GM23338 (cell line): ENCODE measurements at regions not wholly inside any gene's neighbourhood (a gene's known extent, or its start where the extent isn't known, plus 50 kb on each side); places are given as distances from the start of the nearest gene placed in this dataset.

Experiments
- CREB1 ChIP-seq: fragments of 250-450 bp; sonication (Bioruptor Pico); IDR thresholded peaks from 2 replicates; pipeline ENCODE4 v1.5.0; 2020; ENCODE audit warnings: low read depth, mild to moderate bottlenecking, moderate library complexity
- EZH2 ChIP-seq: fragments of 200-600 bp; sonication (generic); IDR thresholded peaks from one replicate; pipeline ENCODE4 v1.8.0; 2017; ENCODE audit warnings: antibody characterized with exemption, mild to moderate bottlenecking, low read depth; ENCODE audit not compliant: unreplicated experiment
- EZH2phosphoT487 ChIP-seq: fragments of 200-600 bp; sonication (generic); IDR thresholded peaks from one replicate; pipeline ENCODE4 v1.8.1; 2018; ENCODE audit warnings: antibody characterized with exemption; ENCODE audit not compliant: unreplicated experiment
- JUNB ChIP-seq: IDR thresholded peaks from one replicate; pipeline ENCODE4 v1.6.1; 2016; ENCODE audit warnings: antibody characterized with exemption; ENCODE audit not compliant: unreplicated experiment
- NANOG ChIP-seq: IDR thresholded peaks from 2 replicates; pipeline ENCODE4 v1.6.1; 2016; ENCODE audit warnings: antibody characterized with exemption, borderline replicate concordance
- POLR2AphosphoS5 ChIP-seq: IDR thresholded peaks from 2 replicates; pipeline ENCODE4 v1.6.1; 2016; ENCODE audit warnings: antibody characterized with exemption, low read depth
- ZNF114 ChIP-seq: fragments of 250-450 bp; sonication (Bioruptor Pico); IDR thresholded peaks from 2 replicates; pipeline ENCODE4 v1.5.0; 2020; ENCODE audit warnings: mild to moderate bottlenecking, moderate library complexity
- TF ChIP-seq, protein P1 (sequence below), 2 experiments: fragments of 200-600 bp in 1 of 2; sonication (generic) in 1 of 2; conservative IDR thresholded peaks; 2 replicates each; pipeline versions ENCODE4 v1.5.1 to v1.6.1; 2016 to 2017; ENCODE audit warnings: antibody characterized with exemption in 2 of 2, low read depth in 2 of 2, mild to moderate bottlenecking in 2 of 2, moderate library complexity in 1 of 2
- TF ChIP-seq, protein P2 (sequence below): IDR thresholded peaks from one replicate; pipeline ENCODE4 v1.6.1; 2018; ENCODE audit warnings: antibody characterized with exemption; ENCODE audit not compliant: unreplicated experiment

GRCh38 chr1:235017191-235017590 is 111.4 kb downstream of the TOMM20 start:
- no peak for TF ChIP-seq POLR2AphosphoS5
- TF ChIP-seq, protein P1, sequence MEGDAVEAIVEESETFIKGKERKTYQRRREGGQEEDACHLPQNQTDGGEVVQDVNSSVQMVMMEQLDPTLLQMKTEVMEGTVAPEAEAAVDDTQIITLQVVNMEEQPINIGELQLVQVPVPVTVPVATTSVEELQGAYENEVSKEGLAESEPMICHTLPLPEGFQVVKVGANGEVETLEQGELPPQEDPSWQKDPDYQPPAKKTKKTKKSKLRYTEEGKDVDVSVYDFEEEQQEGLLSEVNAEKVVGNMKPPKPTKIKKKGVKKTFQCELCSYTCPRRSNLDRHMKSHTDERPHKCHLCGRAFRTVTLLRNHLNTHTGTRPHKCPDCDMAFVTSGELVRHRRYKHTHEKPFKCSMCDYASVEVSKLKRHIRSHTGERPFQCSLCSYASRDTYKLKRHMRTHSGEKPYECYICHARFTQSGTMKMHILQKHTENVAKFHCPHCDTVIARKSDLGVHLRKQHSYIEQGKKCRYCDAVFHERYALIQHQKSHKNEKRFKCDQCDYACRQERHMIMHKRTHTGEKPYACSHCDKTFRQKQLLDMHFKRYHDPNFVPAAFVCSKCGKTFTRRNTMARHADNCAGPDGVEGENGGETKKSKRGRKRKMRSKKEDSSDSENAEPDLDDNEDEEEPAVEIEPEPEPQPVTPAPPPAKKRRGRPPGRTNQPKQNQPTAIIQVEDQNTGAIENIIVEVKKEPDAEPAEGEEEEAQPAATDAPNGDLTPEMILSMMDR (conservative IDR thresholded peaks at IDR 0.05; ENCODE audit: low read depth in 2 of 2), result no peak
- no peak for TF ChIP-seq EZH2phosphoT487
- TF ChIP-seq, protein P2, sequence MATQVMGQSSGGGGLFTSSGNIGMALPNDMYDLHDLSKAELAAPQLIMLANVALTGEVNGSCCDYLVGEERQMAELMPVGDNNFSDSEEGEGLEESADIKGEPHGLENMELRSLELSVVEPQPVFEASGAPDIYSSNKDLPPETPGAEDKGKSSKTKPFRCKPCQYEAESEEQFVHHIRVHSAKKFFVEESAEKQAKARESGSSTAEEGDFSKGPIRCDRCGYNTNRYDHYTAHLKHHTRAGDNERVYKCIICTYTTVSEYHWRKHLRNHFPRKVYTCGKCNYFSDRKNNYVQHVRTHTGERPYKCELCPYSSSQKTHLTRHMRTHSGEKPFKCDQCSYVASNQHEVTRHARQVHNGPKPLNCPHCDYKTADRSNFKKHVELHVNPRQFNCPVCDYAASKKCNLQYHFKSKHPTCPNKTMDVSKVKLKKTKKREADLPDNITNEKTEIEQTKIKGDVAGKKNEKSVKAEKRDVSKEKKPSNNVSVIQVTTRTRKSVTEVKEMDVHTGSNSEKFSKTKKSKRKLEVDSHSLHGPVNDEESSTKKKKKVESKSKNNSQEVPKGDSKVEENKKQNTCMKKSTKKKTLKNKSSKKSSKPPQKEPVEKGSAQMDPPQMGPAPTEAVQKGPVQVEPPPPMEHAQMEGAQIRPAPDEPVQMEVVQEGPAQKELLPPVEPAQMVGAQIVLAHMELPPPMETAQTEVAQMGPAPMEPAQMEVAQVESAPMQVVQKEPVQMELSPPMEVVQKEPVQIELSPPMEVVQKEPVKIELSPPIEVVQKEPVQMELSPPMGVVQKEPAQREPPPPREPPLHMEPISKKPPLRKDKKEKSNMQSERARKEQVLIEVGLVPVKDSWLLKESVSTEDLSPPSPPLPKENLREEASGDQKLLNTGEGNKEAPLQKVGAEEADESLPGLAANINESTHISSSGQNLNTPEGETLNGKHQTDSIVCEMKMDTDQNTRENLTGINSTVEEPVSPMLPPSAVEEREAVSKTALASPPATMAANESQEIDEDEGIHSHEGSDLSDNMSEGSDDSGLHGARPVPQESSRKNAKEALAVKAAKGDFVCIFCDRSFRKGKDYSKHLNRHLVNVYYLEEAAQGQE, result no peak
- TF ChIP-seq ZNF114 (CRISPR knock-in tag), result no peak
- no peak for TF ChIP-seq NANOG
- no peak for TF ChIP-seq CREB1 (CRISPR knock-in tag)
- no peak for TF ChIP-seq EZH2
- no peak for TF ChIP-seq JUNB
